Suprapubic skin (tissue), 4 donors: ENCODE measurements at regions not wholly inside any gene's neighbourhood (a gene's known extent, or its start where the extent isn't known, plus 50 kb on each side); places are given as distances from the start of the nearest gene placed in this dataset.

Experiments used
- CTCF ChIP-seq, 2 donors: fragments of 200-600 bp in 1 of 2; fragments of 450-650 bp in 1 of 2; sonication (generic) in 1 of 2; IDR thresholded peaks; one replicate each; pipeline ENCODE4 v1.5.1; 2016 to 2019; ENCODE audit warnings: antibody characterized with exemption in 2 of 2, mild to moderate bottlenecking in 1 of 2, moderate library complexity in 1 of 2
- POLR2A ChIP-seq, 2 donors: fragments of 450-650 bp; IDR thresholded peaks; one replicate each; pipeline ENCODE4 v1.6.1; 2017; ENCODE audit warnings: antibody characterized with exemption in 2 of 2, mild to moderate bottlenecking in 2 of 2, moderate library complexity in 2 of 2
- POLR2AphosphoS5 ChIP-seq, 3 donors: sonication (generic); formaldehyde crosslinking; IDR thresholded peaks; one replicate each; pipeline ENCODE4 v1.6.1; 2017; ENCODE audit warnings: antibody characterized with exemption in 3 of 3

- TF ChIP-seq CTCF (IDR thresholded peaks at IDR 0.05) (no peak), POLR2A (IDR thresholded peaks at IDR 0.05) (no peak), POLR2AphosphoS5 (IDR thresholded peaks at IDR 0.05) (no peak)
These were observed 85.5 kb upstream of the RPL38 start for GRCh38 chr17:74117999-74118421.
